SU-DHL-6 (cell line): ENCODE measurements at regions not wholly inside any gene's neighbourhood (a gene's known extent, or its start where the extent isn't known, plus 50 kb on each side); places are given as distances from the start of the nearest gene placed in this dataset.

ENCODE experiments used
- CTCF ChIP-seq: fragments of 200-600 bp; sonication (generic); IDR thresholded peaks from one replicate; pipeline ENCODE4 v1.5.1; 2017; ENCODE audit warnings: antibody characterized with exemption, mild to moderate bottlenecking, low read length, moderate library complexity; ENCODE audit not compliant: insufficient read depth, poor library complexity, severe bottlenecking
- EZH2phosphoT487 ChIP-seq: fragments of 200-600 bp; sonication (generic), shearing (Covaris generic); conservative IDR thresholded peaks from 2 replicates; pipeline ENCODE4 v1.6.1; 2018; ENCODE audit warnings: mild to moderate bottlenecking, antibody characterized with exemption, low read length, moderate library complexity, mixed read lengths

GRCh38 chr9:26727471-26727870 lies 165.1 kb downstream of the CAAP1 start:
- TF ChIP-seq CTCF = no peak
- TF ChIP-seq EZH2phosphoT487 = no peak
